Activated CD8-positive, alpha-beta T cell treated with anti-CD3 and anti-CD28 coated beads for 36 hours (primary cell): ENCODE measurements at regions not wholly inside any gene's neighbourhood (a gene's known extent, or its start where the extent isn't known, plus 50 kb on each side); places are given as distances from the start of the nearest gene placed in this dataset.

Experiments
- ATAC-seq: fragments of 200-7000 bp; cut with Tn5 transposase; one replicate; pipeline ENCODE4 v1.10.0; 2021; ENCODE audit warnings: mild to moderate bottlenecking, moderate library complexity
- CTCF ChIA-PET: fragments of 350-600 bp; sonication (Branson Sonifier 250); formaldehyde crosslinking; loops from one replicate; lab custom pipeline; 2021; ENCODE audit warnings: antibody characterized with exemption; lab: Charles Lee
- POLR2A ChIA-PET: fragments of 350-600 bp; sonication (Branson Sonifier 250); formaldehyde crosslinking; loops from one replicate; lab custom pipeline; 2021; ENCODE audit warnings: antibody characterized with exemption; lab: Charles Lee
- DNase-seq: peaks from one replicate; pipeline ENCODE4 v3.0.0-alpha.2; 2020
- H3K27ac Mint-ChIP-seq: one replicate; pipeline ENCODE4 v1.8.0; 2021; ENCODE audit warnings: mild to moderate bottlenecking, mixed read lengths
- H3K27me3 Mint-ChIP-seq: one replicate; pipeline ENCODE4 v1.8.0; 2021; ENCODE audit warnings: mixed read lengths
- H3K36me3 Mint-ChIP-seq: one replicate; pipeline ENCODE4 v1.8.0; 2021; ENCODE audit warnings: low read depth, mixed read lengths
- H3K4me1 Mint-ChIP-seq: one replicate; pipeline ENCODE4 v1.8.0; 2021; ENCODE audit warnings: low read depth, mixed read lengths
- H3K4me3 Mint-ChIP-seq: one replicate; pipeline ENCODE4 v1.8.0; 2021; ENCODE audit warnings: mild to moderate bottlenecking, moderate library complexity, mixed read lengths
- H3K9me3 Mint-ChIP-seq: one replicate; pipeline ENCODE4 v1.8.0; 2021; ENCODE audit warnings: mixed read lengths
- CTCF ChIP-seq: fragments of 200-600 bp; IDR thresholded peaks from one replicate; pipeline ENCODE4 v1.8.0; 2022; ENCODE audit warnings: antibody characterized with exemption, mild to moderate bottlenecking
- intact Hi-C: fragments of 100-400 bp; cut with micrococcal nuclease; formaldehyde crosslinking; loops from one replicate; pipeline ENCODE4 v1.10.0; 2022

- intact Hi-C loops: no loop called here
- no peak for DNase-seq
- ChIA-PET POLR2A (no interaction called here), CTCF (no interaction called here)
- Mint-ChIP-seq H3K27me3 (no peaks in the 10 kb centered on the region), H3K4me1 (no peaks in the 10 kb centered on the region), H3K9me3 (peaks cover 4% of the 10 kb centered on the region), H3K4me3 (no peak overlapping the region), H3K36me3 (no peaks in the 10 kb centered on the region), H3K27ac (no peak overlapping the region)
- ATAC-seq: no peak
- no peak for TF ChIP-seq CTCF
Measured at GRCh38 chr4:178799204-178799603, 1357.0 kb upstream of the AGA start.

DNA sequence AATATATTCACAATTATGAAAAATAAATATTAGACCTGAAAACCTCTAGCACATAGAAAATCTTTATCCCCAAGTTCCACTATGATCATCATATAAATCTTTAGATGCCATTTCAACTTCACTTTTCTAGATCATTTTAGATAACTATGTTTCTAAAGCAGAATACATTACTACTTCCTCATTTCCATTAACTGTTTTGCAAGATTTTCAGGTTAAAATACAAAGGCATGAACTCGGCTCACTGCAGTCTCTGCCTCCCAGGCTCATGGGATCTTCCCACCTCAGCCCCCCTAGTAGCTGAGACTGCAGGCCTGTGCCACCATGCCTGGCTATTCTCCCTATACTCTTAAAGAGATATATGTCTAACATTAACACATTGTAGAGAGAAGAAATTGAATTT lies 1365.9 kb upstream of the AGA start:
- H3K27ac Mint-ChIP-seq: no peak overlapping the region
- ATAC-seq (no peak), DNase-seq (no peak)
- no peak overlapping the region for H3K4me3 Mint-ChIP-seq
- no peaks in the 10 kb centered on the region for H3K27me3 Mint-ChIP-seq
- TF ChIP-seq CTCF: no peak
- H3K36me3 Mint-ChIP-seq: no peaks in the 10 kb centered on the region
- intact Hi-C loops: no loop called here
- ChIA-PET POLR2A (no interaction called here), CTCF (no interaction called here)
- no peaks in the 10 kb centered on the region for H3K9me3 Mint-ChIP-seq
- no peaks in the 10 kb centered on the region for H3K4me1 Mint-ChIP-seq

DNA sequence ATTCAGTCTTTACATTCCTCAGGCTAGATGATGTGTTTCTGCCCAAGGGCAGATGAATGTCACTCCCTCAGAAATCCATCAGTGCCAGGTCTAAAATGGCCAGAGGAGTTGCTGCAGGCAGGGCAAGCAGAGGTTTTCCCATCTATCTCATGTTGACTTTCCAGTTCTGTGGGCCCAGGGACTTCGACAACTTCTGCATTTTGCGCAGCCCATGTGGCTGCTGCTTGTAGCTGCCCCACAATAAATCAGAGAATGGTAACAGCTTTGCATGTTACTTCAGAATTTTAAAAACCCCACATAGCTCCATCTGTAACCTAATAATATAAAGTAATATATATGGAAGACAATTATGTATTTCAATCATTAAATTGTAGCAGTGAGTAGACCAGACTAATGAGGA lies 1367.7 kb upstream of the AGA start:
- POLR2A ChIA-PET: no interaction called here
- no peak for TF ChIP-seq CTCF
- H3K9me3 Mint-ChIP-seq: no peaks in the 10 kb centered on the region
- no peak overlapping the region for H3K4me3 Mint-ChIP-seq
- ATAC-seq (no peak), DNase-seq (no peak)
- intact Hi-C loops: no loop called here
- no peaks in the 10 kb centered on the region for H3K36me3 Mint-ChIP-seq
- H3K27ac Mint-ChIP-seq: no peak overlapping the region
- CTCF ChIA-PET: no interaction called here
- no peaks in the 10 kb centered on the region for H3K27me3 Mint-ChIP-seq
- H3K4me1 Mint-ChIP-seq: no peaks in the 10 kb centered on the region

- POLR2A ChIA-PET: no interaction called here
- intact Hi-C loops: no loop called here
- peaks cover 3% of the 10 kb centered on the region for H3K9me3 Mint-ChIP-seq
- no peak for TF ChIP-seq CTCF
- no peaks in the 10 kb centered on the region for H3K4me1 Mint-ChIP-seq
- DNase-seq (no peak), ATAC-seq (no peak)
- CTCF ChIA-PET: no interaction called here
- H3K4me3 Mint-ChIP-seq: no peak overlapping the region
- H3K27ac Mint-ChIP-seq: no peak overlapping the region
- no peaks in the 10 kb centered on the region for H3K27me3 Mint-ChIP-seq
- H3K36me3 Mint-ChIP-seq: no peaks in the 10 kb centered on the region
Measured at GRCh38 chr4:178811356-178811755, 1369.1 kb upstream of the AGA start.

DNA sequence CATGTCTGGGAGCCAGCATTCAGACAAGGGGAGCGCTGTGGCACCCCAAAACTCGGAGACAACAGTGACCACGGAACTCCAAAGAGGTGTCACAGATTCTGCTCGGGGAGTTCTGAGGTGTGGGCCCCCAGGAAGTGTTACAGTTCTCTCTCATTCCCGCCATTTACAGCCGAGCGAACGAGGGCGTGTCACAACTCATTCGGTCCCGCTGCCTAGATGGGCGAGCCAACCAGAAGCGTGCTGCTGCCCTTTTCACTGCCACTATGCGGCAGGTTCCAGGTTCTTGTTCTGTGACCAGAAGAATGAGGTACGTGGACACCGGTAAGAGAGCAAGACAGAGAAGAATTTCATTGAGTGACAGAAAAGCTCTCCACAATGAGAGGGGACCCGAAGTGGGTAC lies 1370.6 kb upstream of the AGA start:
- no peak for ATAC-seq
- H3K4me3 Mint-ChIP-seq: no peak overlapping the region

More for the DNA sequence above, 1370.6 kb upstream of the AGA start:
- Mint-ChIP-seq H3K27ac (no peak overlapping the region), H3K36me3 (no peaks in the 10 kb centered on the region), H3K27me3 (no peaks in the 10 kb centered on the region), H3K4me1 (no peaks in the 10 kb centered on the region), H3K9me3 (peaks cover 3% of the 10 kb centered on the region)
- intact Hi-C loops: no loop called here
- CTCF ChIA-PET: no interaction called here
- no peak for TF ChIP-seq CTCF
- POLR2A ChIA-PET: no interaction called here
- no peak for DNase-seq
